ENCODE measurements at regions not wholly inside any gene's neighbourhood (a gene's known extent, or its start where the extent isn't known, plus 50 kb on each side); places are given as distances from the start of the nearest gene placed in this dataset.

DNA sequence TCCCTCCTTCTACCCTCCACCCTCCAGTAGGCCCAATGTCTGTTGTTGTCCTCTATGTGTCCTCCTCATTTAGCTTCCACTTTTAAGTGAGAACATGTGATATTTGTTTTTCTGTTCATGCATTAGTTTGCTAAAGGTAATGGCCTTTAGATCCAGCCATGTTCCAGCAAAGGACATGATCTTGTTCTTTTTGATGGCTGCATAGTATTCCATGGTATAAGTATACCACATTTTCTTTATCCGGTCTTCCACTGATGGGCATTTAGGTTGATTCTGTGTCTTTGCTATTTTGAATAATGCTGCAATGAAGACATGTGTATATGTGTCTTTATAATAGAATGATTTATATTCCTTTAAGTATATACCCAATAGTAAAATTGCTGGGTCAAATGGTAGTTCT lies 232.5 kb upstream of the PRR16 start:
- DNase-seq (ENCODE audit: low spot score) = no peak

DNA sequence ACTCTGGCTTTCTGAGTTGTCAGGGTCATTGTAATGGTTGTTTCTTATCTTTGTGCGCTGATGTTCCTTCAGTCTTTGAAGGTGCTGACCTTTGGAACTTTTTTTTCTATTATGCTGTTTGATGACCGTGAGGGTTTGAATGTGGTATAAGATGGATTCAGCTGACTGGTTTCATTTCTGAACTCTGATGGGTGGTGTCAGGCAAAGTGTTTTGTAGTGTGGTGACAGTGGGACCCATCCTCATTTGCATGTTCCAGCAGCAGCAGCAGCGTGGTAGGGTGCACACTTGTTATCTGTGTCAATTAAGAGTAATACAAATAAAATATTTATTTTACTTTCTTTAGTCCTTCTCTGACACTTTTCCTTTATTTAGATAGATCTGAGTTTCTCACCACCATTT lies 227.7 kb upstream of the PRR16 start:
- no peak for DNase-seq (ENCODE audit: low spot score)

DNA sequence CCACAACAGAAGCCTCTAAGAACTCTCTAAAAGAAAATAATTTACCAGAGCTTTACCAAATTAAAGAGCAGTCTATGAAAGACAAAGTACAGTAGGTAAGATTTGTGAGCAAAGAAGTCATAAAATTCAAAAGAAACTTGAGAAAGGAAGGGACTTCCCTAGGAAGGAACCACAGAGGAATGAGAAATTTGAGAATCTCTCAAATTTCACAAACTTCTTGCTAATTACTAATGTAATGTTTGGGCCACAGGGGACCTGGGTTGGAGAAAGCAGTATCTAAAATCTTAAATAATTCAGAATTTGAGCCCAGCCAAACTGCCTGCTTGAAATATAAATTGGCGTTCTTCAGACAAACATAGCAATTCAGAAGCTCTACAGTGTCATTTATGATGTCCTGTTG lies 225.0 kb upstream of the PRR16 start:
- no peak for DNase-seq (ENCODE audit: low spot score)

GRCh38 chr5:120240706-120241105 lies 223.4 kb upstream of the PRR16 start:
- DNase-seq (ENCODE audit: low spot score) = no peak

- DNase-seq (ENCODE audit: low spot score) = no peak
Observed at GRCh38 chr5:120241400-120241799, 222.7 kb upstream of the PRR16 start.

DNA sequence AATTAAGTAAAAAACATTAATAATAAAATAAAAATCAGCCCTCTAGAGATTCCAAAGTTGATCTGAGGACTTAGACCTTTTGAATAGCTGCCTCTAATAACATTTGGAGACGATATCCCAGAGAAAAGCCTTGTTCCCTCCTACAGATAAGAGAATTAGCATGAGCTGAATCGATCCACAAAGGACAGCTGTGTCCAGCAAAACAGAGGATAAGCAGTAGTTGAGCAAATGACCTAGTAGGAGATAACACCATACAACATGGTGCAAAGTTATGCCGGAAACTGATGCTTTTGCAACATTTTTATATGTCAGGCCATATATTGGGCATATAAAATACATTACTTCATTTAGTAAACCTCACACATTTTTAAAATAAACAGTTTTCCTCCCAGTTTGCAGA lies 212.2 kb upstream of the PRR16 start:
- DNase-seq (ENCODE audit: low spot score) = no peak

DNA sequence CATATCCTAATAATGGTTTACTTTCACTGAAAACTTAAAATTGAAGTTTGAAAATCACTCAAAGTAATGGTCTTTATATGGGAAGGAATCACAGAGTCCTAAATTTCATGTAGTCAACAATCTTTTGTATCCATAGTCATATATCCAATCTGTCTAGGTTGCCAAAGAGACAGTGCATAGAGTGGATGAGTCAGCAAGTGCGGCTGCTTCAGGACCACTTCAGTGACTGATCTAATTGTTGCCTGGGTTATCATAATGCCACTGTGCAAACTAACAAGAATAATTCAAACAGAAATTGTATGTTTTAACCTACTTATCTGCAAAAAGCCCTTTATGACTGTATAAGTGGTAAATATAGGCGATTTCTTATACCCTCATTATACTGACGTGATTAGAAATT lies 211.3 kb upstream of the PRR16 start:
- DNase-seq (ENCODE audit: low spot score) = no peak

DNA sequence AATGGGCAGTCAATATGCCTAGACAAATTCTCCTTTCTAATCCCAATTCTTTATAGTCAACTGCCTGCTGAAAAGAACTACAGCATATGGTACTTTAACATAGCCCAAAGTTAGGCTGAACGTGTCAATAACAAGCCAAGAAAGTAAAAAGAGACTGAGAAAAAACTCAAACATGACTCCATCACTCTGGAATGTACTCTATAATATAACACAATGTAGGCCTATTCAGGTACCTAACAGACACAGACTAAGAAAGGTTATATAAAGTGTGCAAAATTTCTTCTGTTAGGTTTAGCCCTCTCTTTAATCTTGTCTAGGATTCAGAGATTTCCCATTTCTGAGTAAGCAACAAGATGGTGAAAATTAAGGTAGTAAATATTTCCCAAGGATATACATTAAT lies 209.7 kb upstream of the PRR16 start:
- DNase-seq (ENCODE audit: low spot score) = no peak

- no peak for DNase-seq (ENCODE audit: low spot score)
Observed at GRCh38 chr5:120255214-120255613, 208.9 kb upstream of the PRR16 start.

GRCh38 chr5:120256376-120256775 lies 207.7 kb upstream of the PRR16 start:
- no peak for DNase-seq (ENCODE audit: low spot score)

DNA sequence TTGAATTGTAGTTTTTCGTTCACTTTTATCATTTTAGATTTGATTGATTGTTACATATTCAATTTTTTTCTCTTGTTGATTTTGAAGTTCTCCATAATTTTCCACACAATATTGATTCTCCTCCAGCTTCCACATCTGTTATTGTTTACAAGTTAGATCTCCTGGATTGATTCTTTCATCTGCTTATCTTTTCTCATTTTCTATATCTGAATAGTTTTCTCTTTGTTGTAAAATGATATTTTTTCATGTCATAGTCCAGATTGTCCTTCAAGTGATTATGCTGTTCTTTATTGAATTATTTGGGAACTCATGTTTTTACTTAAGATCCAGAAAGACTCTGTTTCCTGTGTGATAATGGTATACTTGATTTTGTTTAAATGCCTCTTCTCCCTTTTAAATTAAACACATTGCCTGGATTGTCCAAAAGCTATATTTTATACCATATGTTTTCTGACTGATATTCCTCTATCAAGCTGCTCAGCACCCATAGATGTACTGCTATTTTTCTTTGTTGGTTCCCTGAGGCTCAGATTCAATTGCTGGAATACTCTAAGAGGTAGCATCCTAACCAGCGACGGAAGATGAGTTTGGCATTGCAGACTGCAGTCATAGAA lies 206.6 kb upstream of the PRR16 start:
- DNase-seq (ENCODE audit: low spot score) = no peak

DNA sequence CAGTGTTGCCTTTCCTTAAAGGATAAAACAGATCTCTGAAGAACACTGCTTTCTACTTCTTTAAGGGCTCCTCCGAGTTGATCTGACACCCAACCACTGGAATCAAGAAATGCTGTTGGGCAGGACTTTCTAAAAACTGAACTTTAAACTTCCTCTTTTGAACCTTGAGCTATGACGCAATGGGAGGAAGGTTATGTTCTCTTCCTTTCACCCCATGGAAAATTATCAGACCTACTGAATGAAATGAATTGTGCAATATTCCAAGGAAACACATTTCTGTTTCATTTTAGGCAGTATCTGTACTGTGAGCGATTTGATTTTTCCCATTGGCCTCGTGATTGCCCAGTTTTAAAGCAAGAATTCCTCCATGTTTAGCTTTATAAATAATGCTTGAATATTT lies 206.0 kb upstream of the PRR16 start:
- DNase-seq (ENCODE audit: low spot score) = no peak

DNA sequence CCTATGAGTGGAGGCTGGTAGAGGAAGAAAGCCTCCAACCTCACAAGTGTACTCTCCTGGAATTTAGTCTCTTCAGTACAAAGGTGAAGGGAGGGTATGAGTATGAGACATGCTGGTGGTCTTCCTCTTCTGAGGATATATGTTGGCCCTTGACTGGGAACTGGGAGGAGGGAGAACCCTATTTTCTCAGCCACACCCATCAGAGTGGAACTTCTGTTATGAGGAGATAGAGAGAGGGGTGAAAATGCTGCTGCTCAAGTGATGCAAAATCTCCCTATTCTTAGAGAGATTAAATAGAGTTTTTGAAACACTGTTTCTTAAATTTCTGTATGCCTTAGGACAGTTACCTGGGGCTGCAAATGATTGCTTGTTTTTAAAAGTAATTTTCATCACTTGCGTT lies 203.4 kb upstream of the PRR16 start:
- no peak for DNase-seq (ENCODE audit: low spot score)

- no peak for DNase-seq (ENCODE audit: low spot score)
Observed at GRCh38 chr5:120270498-120270897, 193.6 kb upstream of the PRR16 start.

GRCh38 chr5:120293796-120294195 lies 170.3 kb upstream of the PRR16 start:
- DNase-seq (ENCODE audit: low spot score) = no peak

DNA sequence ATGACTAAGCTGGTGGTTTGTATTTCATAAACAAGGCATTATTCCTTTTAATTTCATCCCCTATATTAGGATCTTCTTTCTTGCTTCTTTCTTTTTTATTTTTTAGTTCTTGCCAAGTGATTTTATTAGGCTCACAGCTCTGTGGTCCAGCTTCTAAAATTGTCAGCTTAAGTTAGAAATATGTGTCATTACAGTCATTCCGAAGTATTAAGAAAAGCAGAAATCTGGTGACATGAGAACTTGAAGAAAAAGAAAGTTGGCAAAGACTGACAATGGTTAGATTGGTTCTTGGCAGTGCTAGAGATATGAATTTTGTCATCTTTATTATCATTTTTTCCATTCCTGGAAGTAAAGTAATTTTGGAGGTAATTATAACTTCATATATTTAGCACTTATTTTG lies 166.5 kb upstream of the PRR16 start:
- no peak for DNase-seq (ENCODE audit: low spot score)

GRCh38 chr5:120298981-120299380 lies 165.1 kb upstream of the PRR16 start:
- DNase-seq (ENCODE audit: low spot score) = no peak

DNA sequence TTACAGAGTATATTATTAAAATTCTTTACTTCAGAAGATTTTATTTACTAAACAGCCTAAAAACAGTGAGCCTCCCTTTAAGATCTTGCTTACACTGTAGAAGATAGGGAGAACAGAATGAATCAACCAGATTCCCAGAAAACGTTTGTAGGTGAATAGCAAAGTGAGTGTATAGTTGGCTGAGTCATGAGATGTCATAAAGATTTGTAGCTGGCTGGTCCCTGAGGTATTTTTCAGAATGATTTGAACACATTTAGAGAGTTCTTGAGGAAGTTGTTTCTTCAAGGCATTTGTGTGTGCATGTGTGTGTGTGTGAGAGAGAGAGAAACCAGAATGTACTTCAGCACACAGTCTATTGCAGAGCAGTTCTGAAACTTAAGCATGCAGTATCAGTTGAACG lies 159.4 kb upstream of the PRR16 start:
- no peak for DNase-seq (ENCODE audit: low spot score)

DNA sequence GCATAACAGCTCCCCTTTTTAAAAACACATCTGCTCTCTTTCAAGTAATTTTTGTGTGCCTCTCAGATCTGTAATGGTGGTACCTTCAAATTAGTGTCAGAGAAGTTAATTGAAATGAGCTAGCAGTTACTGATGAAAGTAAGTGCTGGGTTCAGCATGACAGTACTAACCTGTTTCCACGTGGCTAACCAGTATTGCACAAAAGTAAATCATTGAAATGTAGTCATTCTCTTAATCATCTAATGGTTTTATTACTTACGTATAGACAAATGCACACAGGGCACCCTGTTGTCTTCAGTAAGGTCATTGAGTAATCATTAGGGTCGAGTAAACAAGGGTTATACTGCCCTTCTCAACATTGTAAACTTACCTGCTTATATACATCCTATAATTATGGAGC lies 157.8 kb upstream of the PRR16 start:
- peak; percentile 5 for DNase-seq (ENCODE audit: low spot score)

GRCh38 chr5:120314191-120314590 lies 149.9 kb upstream of the PRR16 start:
- no peak for DNase-seq (ENCODE audit: low spot score)

DNA sequence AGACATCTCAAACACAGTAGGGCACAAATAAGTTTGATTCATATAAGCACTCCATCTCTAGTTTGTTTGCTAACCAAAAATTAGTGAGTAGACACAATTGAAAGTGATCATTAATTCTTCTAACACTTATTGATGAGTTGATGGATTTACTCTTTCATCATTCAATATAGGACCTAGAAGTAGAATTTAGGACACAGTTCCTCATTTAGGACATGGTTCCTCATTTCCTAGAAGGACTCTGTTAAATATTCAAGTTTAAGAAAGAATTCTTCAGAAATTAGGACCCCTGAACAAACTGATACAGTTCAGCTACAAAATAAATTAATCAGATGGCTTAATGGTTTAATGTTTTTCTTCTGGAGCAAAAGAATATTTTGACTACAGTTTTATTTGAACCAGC lies 143.5 kb upstream of the PRR16 start:
- DNase-seq (ENCODE audit: low spot score) = no peak

DNA sequence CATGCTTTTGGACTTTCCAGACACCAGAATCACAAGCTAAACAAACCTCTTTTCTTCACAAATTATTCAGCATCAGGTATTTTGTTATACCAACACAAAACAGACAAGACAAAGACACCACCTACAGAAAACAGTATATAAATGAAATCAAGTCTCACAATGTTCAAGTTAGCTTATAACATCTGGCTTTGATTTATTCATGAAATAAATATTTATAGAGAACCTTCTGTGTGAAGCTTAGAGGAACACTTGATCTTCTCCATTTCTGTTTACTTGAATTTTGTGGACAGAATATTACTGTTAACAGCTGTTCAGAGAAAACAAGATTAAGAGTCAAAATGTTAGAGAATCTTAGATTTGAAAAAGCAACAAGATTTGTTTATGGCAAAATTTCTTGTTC lies 137.4 kb upstream of the PRR16 start:
- DNase-seq (ENCODE audit: low spot score) = no peak

DNA sequence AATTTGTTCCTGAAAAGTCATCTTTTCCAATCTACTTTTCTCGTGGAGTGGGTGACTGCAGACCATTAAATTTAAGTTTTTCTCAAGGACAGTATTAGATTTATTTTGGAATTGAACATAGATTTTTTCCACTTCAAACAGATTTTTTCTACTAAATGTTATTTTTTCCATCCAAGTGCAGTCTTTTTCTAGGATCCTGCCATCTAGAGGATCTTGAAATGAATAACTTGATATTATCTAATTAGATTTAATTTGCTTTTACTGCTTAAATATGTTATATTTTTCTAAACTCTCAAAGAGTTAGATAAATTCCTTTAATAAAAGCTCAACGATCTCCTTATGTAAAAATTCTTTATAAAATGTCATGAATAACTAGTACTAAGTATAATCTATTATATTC lies 136.9 kb upstream of the PRR16 start:
- DNase-seq (ENCODE audit: low spot score) = no peak

DNA sequence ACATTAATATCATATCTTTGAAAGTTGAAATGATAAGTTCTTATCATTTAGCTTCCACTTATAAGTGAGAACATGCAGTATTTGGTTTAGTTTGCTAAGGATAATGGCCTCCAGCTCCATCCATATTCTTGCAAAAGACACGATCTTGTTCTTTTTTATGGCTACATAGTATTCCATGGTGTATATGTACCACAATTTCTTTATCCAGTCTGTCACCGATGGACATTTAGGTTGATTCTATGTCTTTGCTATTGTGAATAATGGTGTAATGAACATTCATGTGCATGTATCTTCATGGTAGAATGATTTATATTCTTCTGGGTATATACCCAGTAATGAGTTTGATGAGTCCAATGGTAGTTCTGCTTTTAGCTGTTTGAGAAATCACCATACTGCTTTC lies 135.0 kb upstream of the PRR16 start:
- no peak for DNase-seq (ENCODE audit: low spot score)

DNA sequence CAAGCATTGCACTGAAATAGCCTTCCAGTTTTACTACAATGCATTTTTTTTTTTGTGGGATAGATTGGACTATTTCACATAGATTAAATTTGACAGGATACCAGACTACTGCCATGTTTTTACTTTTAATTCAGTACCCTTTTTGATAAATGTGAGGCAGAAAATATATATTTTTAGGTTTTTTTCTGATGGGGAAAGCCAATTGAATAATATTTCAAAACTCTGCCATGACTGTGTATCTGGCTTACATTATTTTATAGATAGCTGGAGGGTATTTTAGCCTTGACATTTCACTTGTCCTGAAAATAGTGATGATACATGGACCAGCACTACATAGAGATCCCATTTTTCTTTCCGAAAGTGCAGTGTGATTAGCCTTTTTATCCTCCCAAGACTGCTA lies 133.5 kb upstream of the PRR16 start:
- DNase-seq (ENCODE audit: low spot score) = no peak
